NOMO-1 (cell line): ENCODE measurements at regions not wholly inside any gene's neighbourhood (a gene's known extent, or its start where the extent isn't known, plus 50 kb on each side); places are given as distances from the start of the nearest gene placed in this dataset.
"Not testable (repeated sequence)": the region's sequence is repeated elsewhere in the genome, so short reads cannot be mapped to it uniquely, and the experiment has no call there.

Experiments
- DNase-seq, 2 experiments: peaks; one replicate each; lab custom pipeline; 2025; ENCODE audit not compliant: unreplicated experiment in 2 of 2; lab: John Stamatoyannopoulos, UW

- no peak for DNase-seq
These were observed 56.0 kb upstream of the LRPPRC start for GRCh38 chr2:44051593-44052347.

- DNase-seq = no peak
These were observed 56.8 kb upstream of the LRPPRC start for GRCh38 chr2:44052584-44052983.

GRCh38 chr2:44053052-44053451, 57.3 kb upstream of the LRPPRC start:
- DNase-seq = no peak

GRCh38 chr2:44053456-44053855, 57.7 kb upstream of the LRPPRC start:
- DNase-seq = no peak

- DNase-seq = no peak
These were observed 59.4 kb upstream of the LRPPRC start for GRCh38 chr2:44055229-44055628.

GRCh38 chr2:44055664-44056063, 59.9 kb upstream of the LRPPRC start:
- DNase-seq = no peak

GRCh38 chr2:44056947-44057346, 61.2 kb upstream of the LRPPRC start:
- no peak for DNase-seq

GRCh38 chr2:44060286-44060685, 64.5 kb upstream of the LRPPRC start:
- not testable (repeated sequence) for DNase-seq

GRCh38 chr2:44060990-44061389, 65.2 kb upstream of the LRPPRC start:
- no peak for DNase-seq

GRCh38 chr2:44061469-44061868, 65.7 kb upstream of the LRPPRC start:
- no peak for DNase-seq

- DNase-seq = no peak
These were observed 66.1 kb upstream of the LRPPRC start for GRCh38 chr2:44061876-44062275.

- DNase-seq = no peak
These were observed 67.2 kb upstream of the LRPPRC start for GRCh38 chr2:44063033-44063432.

GRCh38 chr2:44064281-44064680, 68.5 kb upstream of the LRPPRC start:
- not testable (repeated sequence) for DNase-seq

GRCh38 chr2:44067012-44067790, 71.4 kb upstream of the LRPPRC start:
- not testable (repeated sequence) for DNase-seq

- DNase-seq = not testable (repeated sequence)
These were observed 72.0 kb upstream of the LRPPRC start for GRCh38 chr2:44067791-44068181.

GRCh38 chr2:44071454-44072046, 75.8 kb upstream of the LRPPRC start:
- DNase-seq = no peak

GRCh38 chr2:44073667-44074066, 77.9 kb upstream of the LRPPRC start:
- DNase-seq = not testable (repeated sequence)

GRCh38 chr2:44074795-44075194, 79.0 kb upstream of the LRPPRC start:
- not testable (repeated sequence) for DNase-seq

GRCh38 chr2:44075541-44075940, 79.8 kb upstream of the LRPPRC start:
- no peak for DNase-seq

GRCh38 chr2:44077942-44078511, 82.2 kb upstream of the LRPPRC start:
- peak; percentile 1 to 38 for DNase-seq

GRCh38 chr2:44079686-44080085, 83.9 kb upstream of the LRPPRC start:
- DNase-seq = no peak
